M059J (cell line): ENCODE measurements at regions not wholly inside any gene's neighbourhood (a gene's known extent, or its start where the extent isn't known, plus 50 kb on each side); places are given as distances from the start of the nearest gene placed in this dataset.
"Not testable (repeated sequence)": the region's sequence is repeated elsewhere in the genome, so short reads cannot be mapped to it uniquely, and the experiment has no call there.

Experiments used
- DNase-seq: peaks from one replicate; pipeline ENCODE4 v3.0.0-alpha.2; 2012; ENCODE audit warnings: low read depth

- no peak for DNase-seq
Observed at GRCh38 chr4:137956256-137956655, 285.9 kb downstream of the SLC7A11 start.

GRCh38 chr4:137955595-137955994 is 286.6 kb downstream of the SLC7A11 start:
- DNase-seq: no peak

- no peak for DNase-seq
Observed at GRCh38 chr4:137952116-137952515, 290.0 kb downstream of the SLC7A11 start.

- DNase-seq: no peak
Observed at GRCh38 chr4:137950286-137950685, 291.9 kb downstream of the SLC7A11 start.

GRCh38 chr4:137949746-137950145 is 292.4 kb downstream of the SLC7A11 start:
- DNase-seq: no peak

GRCh38 chr4:137946453-137947174 is 295.5 kb downstream of the SLC7A11 start:
- DNase-seq: peak; percentile 1

GRCh38 chr4:137942815-137943214 is 299.3 kb downstream of the SLC7A11 start:
- DNase-seq: not testable (repeated sequence)

GRCh38 chr4:137942015-137942515 is 300.1 kb downstream of the SLC7A11 start:
- DNase-seq: not testable (repeated sequence)

GRCh38 chr4:137934911-137935310 is 307.2 kb downstream of the SLC7A11 start:
- DNase-seq: no peak

- DNase-seq: no peak
Observed at GRCh38 chr4:137934046-137934445, 308.1 kb downstream of the SLC7A11 start.

GRCh38 chr4:137927972-137928371 is 314.2 kb downstream of the SLC7A11 start:
- DNase-seq: no peak

GRCh38 chr4:137923494-137923893 is 318.7 kb downstream of the SLC7A11 start:
- DNase-seq: no peak

- no peak for DNase-seq
Observed at GRCh38 chr4:137922721-137923120, 319.4 kb downstream of the SLC7A11 start.

GRCh38 chr4:137909529-137910309 is 332.4 kb downstream of the SLC7A11 start:
- peak; percentile 70 for DNase-seq

GRCh38 chr4:137905930-137906329 is 336.2 kb downstream of the SLC7A11 start:
- DNase-seq: peak; percentile 2

- DNase-seq: no peak
Observed at GRCh38 chr4:137901114-137901513, 341.0 kb downstream of the SLC7A11 start.

- DNase-seq: no peak
Observed at GRCh38 chr4:137896221-137896737, 345.9 kb downstream of the SLC7A11 start.

- not testable (repeated sequence) for DNase-seq
Observed at GRCh38 chr4:137895515-137895914, 346.6 kb downstream of the SLC7A11 start.

- DNase-seq: peak; percentile 69
Observed at GRCh38 chr4:137892134-137892533, 350.0 kb downstream of the SLC7A11 start.

GRCh38 chr4:137890812-137891211 is 351.3 kb downstream of the SLC7A11 start:
- DNase-seq: no peak

GRCh38 chr4:137881641-137882040 is 349.3 kb upstream of the PCDH18 start:
- no peak for DNase-seq

- not testable (repeated sequence) for DNase-seq
Observed at GRCh38 chr4:137868067-137868466, 335.8 kb upstream of the PCDH18 start.

GRCh38 chr4:137866671-137867070 is 334.4 kb upstream of the PCDH18 start:
- DNase-seq: no peak
